ENCODE measurements at regions not wholly inside any gene's neighbourhood (a gene's known extent, or its start where the extent isn't known, plus 50 kb on each side); places are given as distances from the start of the nearest gene placed in this dataset.

DNA sequence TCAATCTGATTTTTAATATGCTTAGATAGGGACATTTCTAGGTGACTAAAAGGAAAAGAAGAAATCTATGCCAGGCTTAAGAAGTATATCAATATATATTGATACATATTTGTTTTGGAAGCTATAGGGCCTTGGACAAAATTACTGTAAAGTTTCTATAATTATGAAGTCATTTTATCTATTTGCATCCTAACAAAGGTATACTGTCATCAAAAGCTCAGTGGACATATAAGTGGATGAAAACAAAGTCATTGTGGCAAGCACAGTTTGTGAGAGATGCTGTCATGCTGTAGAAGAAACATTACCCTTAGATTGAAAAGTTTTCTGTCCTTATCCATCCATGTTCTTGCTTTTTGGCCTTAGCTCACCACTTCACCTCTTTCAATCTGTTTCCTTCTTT is 140.3 kb upstream of the SPEF2 start:
- no peak for DNase-seq

DNA sequence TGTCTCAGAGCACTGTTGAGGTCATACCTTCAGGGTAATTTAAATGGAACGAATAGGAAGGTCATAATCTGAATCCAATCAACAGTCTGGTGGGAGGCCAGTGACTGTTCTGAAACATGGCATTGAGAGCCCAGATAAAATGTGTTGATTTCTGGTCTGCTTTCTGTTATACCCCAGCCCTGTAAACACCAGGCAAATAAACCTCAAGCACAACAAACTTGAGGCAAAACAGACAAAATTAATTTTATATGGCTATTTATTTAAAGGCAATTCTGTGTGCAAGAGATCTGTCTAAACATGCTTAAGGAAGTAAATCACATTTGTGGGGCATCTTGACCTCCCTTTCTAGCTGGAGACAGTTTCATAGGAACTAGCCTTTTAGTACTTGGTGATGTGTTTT is 140.9 kb upstream of the SPEF2 start:
- DNase-seq: no peak

GRCh38 chr5:35476036-35476435 is 141.6 kb upstream of the SPEF2 start:
- DNase-seq: no peak

DNA sequence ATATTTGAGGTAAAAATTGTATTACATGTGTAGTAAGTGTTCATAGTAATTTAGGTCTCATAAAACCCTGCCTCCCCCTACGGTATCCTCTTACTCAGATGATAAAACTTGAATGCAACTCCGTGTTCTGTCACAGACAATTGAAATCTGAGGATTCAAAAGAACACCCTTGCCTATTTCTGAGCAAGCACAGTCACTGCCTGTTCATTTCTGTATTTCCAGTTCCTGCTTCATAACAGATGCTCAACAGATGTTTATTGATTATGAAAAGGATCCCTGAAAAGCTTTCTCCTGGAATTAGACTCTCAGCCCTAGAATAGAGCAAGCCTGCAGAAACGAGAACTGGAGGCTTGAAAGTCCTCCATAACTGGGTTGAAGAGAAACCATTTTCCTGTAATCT is 144.1 kb upstream of the SPEF2 start:
- no peak for DNase-seq

DNA sequence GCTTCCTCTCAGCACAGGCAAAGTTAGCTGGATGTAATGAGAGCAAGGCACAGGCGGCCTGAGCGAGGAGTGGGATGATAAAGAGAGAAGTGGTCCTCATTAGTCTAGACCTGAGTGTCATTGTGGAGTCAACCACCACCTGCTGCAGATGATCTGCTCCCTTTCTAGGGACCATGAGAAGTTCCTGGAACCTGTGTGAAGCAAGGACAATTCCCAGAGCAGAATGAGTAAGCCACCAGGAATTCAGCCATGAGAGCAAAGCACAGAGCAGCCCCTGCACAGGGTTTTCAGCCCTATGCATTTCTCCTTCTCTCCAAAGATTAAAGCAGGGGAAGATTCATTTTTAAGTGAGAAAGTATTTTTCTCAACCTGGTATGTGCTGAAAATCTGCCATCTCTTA is 146.8 kb upstream of the SPEF2 start:
- no peak for DNase-seq

DNA sequence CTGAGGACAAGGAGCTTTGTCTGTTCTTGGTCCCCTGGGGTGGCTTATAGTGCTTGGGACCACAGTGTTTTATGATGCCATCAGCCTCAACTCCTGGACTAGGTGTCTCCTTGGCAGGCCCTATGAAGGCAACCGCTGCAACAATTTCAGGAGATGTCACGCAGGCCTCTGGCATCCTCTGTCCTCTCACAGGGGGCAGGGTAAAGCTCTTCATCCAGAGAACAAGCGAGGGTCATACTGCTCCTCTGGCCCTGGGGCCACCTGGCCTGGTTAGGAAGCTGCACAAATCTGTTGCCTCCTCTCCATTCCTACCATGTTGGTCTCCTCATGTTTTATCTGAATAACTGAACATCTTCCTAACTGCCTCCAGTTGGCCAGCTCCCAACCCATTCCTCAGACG is 148.9 kb upstream of the SPEF2 start:
- no peak for DNase-seq

- DNase-seq: no peak
Observed at GRCh38 chr5:35466746-35467145, 150.9 kb upstream of the SPEF2 start.

- no peak for DNase-seq
Observed at GRCh38 chr5:35464757-35465156, 152.9 kb upstream of the SPEF2 start.

DNA sequence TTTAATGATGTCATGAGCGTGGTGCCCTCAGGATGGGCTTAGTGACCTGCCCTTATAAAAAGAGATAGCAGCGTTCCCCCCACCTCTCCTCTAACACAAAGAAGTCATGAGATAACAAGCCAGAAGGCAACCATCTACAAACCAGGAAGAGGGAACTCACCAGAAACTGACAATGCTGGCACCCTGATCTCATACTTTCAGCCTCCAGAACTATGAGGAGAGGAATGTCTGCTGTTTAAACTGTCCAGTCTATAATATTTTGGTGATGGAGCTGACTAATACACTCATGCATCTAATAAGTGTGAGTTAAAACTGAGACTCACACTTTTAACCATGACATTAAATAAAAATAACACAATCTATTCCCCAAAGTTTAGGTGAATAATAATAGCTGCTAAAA is 156.1 kb upstream of the SPEF2 start:
- no peak for DNase-seq

GRCh38 chr5:35458824-35459207 is 158.8 kb upstream of the SPEF2 start:
- DNase-seq: peak; percentile 22

DNA sequence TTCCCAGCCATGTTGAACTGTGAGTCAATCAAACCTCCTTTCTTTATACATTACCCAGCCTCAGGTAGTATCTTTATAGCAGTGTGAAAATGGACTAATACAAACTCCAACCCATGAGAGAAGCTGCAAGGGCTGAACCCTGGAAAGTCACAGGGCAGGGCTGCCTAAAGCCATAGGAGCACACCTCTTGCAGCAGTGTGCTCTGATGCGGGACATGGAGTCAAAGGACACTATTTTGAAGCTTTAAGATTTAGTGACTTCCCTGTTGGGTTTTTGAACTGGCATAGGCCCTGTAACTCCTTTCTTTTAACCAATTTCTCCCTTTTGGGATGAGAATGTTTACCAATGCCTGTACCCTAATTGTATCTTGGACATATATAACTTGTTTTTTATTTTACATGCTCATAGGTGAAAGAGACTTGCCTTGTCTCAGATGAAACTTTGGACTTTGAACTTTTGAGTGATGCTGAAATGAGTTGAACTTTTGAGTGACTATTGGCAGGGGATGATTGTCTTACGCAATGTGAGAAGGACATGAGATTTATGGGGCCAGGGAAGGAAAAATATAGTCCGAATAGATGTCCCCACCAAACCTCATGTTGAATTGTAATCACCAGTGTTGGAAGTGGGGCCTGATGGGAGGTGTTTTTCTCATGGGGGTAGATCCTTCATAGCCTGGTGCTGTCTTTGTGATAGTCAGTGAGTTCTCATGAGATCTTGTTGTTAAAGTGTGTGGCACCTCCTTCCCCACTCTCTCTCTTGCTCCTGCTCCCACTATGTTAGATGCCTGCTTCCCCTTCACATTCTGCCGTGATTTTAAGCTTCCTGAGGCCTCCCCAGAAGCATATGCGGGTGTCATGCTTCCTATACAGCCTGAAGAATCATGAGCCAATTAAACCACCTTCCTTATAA is 159.5 kb upstream of the SPEF2 start:
- DNase-seq: no peak

- no peak for DNase-seq
Observed at GRCh38 chr5:35456506-35456905, 161.2 kb upstream of the SPEF2 start.

- DNase-seq: no peak
Observed at GRCh38 chr5:35454011-35454525, 163.6 kb upstream of the SPEF2 start.

DNA sequence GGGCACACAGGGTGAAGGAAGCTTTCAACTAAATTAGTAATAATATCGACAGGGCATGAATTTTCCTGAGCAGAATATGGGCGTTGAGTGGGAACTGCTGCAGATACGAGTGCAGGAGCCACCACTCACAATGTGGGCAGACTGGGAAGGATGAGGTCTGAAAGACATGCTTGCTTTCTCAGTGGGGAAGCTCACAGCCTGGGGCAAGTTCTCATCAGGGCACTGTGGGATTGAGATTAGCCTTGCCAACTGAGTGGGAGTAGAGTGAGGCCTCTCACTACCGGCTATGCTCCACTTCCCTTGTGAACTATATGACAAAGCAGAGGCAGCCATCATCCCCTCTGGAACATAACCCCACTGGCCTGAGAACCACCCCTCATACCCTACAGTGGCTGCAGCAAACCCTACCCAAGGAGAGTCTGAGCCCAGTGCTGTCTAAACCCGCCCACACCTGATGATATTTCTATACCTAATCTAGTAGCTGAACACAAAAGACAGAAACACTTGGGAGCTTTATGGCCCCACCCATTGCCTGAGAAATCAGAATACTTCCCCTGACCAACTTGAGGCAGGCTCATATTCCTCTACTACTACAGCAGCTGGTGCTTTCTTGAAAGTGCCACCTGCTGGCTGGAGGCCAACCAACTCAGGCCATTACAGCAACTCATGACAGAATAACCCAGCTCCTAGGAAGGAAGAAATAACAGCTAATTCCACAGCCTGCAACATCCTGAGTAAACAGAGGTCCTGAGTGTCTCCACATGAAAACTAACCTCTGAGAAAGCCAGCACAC is 173.7 kb upstream of the SPEF2 start:
- no peak for DNase-seq

DNA sequence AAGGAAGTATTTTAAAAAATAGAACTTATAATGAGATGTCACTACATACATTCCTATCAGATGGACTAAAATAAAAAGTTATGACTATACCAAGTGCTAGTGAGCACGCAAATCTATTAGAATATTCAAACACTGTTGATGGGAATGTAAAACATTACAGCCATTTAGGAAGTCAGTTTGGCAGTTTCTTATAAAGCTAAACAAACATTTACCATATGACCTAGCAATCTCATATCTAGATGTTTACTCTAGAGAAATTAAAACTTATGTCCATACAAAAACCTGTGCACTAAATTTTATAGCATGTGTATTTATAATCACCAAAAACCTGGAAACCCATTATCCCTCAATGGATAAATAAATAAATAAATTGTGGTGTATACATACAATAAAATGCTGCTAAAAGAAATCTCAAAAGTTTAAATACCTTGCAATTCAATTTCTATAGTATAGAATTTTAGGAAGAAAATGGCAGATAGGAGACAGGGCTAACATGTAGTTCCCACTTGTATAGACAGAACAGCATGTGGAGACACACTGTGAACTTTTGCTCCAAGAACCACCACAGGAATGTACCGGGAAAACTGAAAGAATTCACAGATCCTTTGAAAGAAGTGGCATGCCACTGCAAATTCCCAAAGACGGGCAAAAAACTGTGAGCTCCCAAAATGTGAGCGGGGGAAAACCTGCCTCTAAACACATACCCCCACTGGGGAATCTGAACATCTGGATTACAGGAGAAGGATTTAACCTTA is 174.6 kb upstream of the SPEF2 start:
- no peak for DNase-seq

DNA sequence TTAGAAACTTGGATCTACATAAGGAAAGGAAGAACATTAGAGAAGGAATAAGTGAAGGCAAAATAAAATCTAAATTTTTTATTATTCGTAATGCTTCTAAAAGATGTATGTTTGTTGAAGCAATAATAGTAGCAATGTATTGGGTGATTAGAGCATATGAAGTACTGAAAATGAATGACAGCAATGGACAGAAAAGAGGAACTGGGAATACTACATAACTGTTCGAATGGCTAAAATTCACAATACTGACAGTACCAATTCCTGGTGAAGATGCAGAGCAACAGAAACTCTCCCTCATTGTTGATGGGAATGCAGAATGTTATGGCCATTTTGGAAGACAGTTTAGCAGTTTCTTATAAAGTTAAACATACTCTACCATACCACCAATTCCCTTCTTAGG is 177.3 kb upstream of the SPEF2 start:
- no peak for DNase-seq

DNA sequence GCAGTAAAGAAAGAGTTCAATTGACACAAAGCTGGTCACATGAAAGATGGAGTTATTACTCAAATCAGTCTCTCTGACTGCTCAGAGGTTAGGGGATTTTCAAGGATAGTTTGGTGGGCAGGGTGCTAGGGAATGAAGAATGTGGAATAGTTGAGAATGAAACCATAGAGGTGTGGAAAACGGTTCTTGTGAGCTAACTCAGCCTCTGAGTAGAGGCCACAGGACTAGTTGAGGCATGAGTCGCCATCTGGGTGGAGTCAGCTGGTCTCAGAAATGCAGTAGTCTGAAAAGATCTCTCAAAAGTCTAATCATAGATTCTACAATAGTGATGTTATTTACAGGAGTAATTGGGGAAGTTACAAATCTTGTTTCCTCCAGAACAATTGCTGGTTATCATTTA is 178.9 kb upstream of the SPEF2 start:
- DNase-seq: no peak

GRCh38 chr5:35438288-35438687 is 179.4 kb upstream of the SPEF2 start:
- no peak for DNase-seq

- DNase-seq: peak; percentile 36
Observed at GRCh38 chr5:35436400-35437057, 181.1 kb upstream of the SPEF2 start.

- no peak for DNase-seq
Observed at GRCh38 chr5:35430381-35431162, 187.1 kb upstream of the SPEF2 start.

- DNase-seq: no peak
Observed at GRCh38 chr5:35420200-35420599, 189.9 kb upstream of the PRLR start.

- DNase-seq: no peak
Observed at GRCh38 chr5:35417040-35417439, 186.8 kb upstream of the PRLR start.
